Common myeloid progenitor, CD34-positive (primary cell): ENCODE measurements at regions not wholly inside any gene's neighbourhood (a gene's known extent, or its start where the extent isn't known, plus 50 kb on each side); places are given as distances from the start of the nearest gene placed in this dataset.

Source experiments
- CTCF ChIA-PET: fragments of 350-600 bp; sonication (Branson Sonifier 250); formaldehyde crosslinking; loops from one replicate; lab custom pipeline; 2021; ENCODE audit warnings: antibody characterized with exemption; lab: Charles Lee
- POLR2A ChIA-PET: fragments of 350-600 bp; sonication (Branson Sonifier 250); formaldehyde crosslinking; loops from one replicate; lab custom pipeline; 2021; ENCODE audit warnings: antibody characterized with exemption; lab: Charles Lee
- DNase-seq, 3 donors: peaks; one replicate each; pipeline versions ENCODE4 v3.0.0 to v3.0.0-alpha.2; 2013
- H3K27ac ChIP-seq, 2 experiments: 1 replicate in 1 of 2; 2 replicates in 1 of 2; pipeline ENCODE4 v1.7.0; 2013; ENCODE audit warnings: inconsistent platforms in 2 of 2, low read length in 2 of 2, mild to moderate bottlenecking in 2 of 2, low read depth in 1 of 2, moderate library complexity in 1 of 2; ENCODE audit not compliant: severe bottlenecking in 2 of 2, insufficient read depth in 1 of 2, poor library complexity in 1 of 2
- H3K27me3 ChIP-seq, 5 experiments: replicated peaks in 2 of 5; 1 replicate in 3 of 5; 2 replicates in 2 of 5; pipeline versions ENCODE4 v1.6.1 to v1.7.0; 2013; ENCODE audit warnings: low read length in 4 of 5, mild to moderate bottlenecking in 2 of 5, moderate library complexity in 2 of 5, inconsistent platforms in 1 of 5; ENCODE audit not compliant: insufficient read depth in 5 of 5, control insufficient read depth in 4 of 5
- H3K36me3 ChIP-seq, 4 experiments: 1 replicate in 2 of 4; 2 replicates in 2 of 4; pipeline versions ENCODE4 v1.6.1 to v1.7.0; 2013; ENCODE audit warnings: low read length in 3 of 4, control low read depth in 1 of 4, mild to moderate bottlenecking in 1 of 4; ENCODE audit not compliant: control insufficient read depth in 4 of 4, insufficient read depth in 4 of 4
- H3K4me1 ChIP-seq, 4 experiments: 1 replicate in 3 of 4; 2 replicates in 1 of 4; pipeline versions ENCODE4 v1.6.1 to v1.7.1; 2013; ENCODE audit warnings: low read length in 3 of 4, mild to moderate bottlenecking in 3 of 4, control low read depth in 1 of 4, inconsistent platforms in 1 of 4, moderate library complexity in 1 of 4; ENCODE audit not compliant: control insufficient read depth in 4 of 4, insufficient read depth in 4 of 4; ENCODE audit errors: control extremely low read depth in 1 of 4
- H3K4me3 ChIP-seq, 7 experiments: 1 replicate in 4 of 7; 2 replicates in 3 of 7; pipeline versions ENCODE4 v1.5.1 to v1.7.0; 2013; ENCODE audit warnings: mild to moderate bottlenecking in 7 of 7, low read length in 6 of 7, moderate library complexity in 6 of 7, inconsistent platforms in 2 of 7, low read depth in 2 of 7, control low read depth in 1 of 7; ENCODE audit not compliant: insufficient read depth in 4 of 7, control insufficient read depth in 1 of 7; ENCODE audit errors: extremely low read depth in 1 of 7
- H3K9me3 ChIP-seq, 5 experiments: 1 replicate in 4 of 5; 2 replicates in 1 of 5; pipeline versions ENCODE4 v1.6.1 to v1.7.1; 2013; ENCODE audit warnings: low read length in 4 of 5, mild to moderate bottlenecking in 2 of 5, inconsistent platforms in 1 of 5, low read depth in 1 of 5, moderate library complexity in 1 of 5; ENCODE audit not compliant: control insufficient read depth in 4 of 5, insufficient read depth in 2 of 5; ENCODE audit errors: control extremely low read depth in 1 of 5
- WGBS: methylation state at CpG from one replicate; pipeline ENCODE4 v1.1.5; 2013; ENCODE audit not compliant: insufficient coverage; 5-methylcytosine and 5-hydroxymethylcytosine counted together

GRCh38 chr2:883803-884748, 66.6 kb upstream of the SNTG2 start:
- 63% methylated on average over 13 of the region's 21 CpGs for WGBS

GRCh38 chr2:883260-883802, 67.3 kb upstream of the SNTG2 start:
- Histone ChIP-seq H3K4me3 (no peak overlapping the region), H3K36me3 (no peaks in the 10 kb centered on the region), H3K4me1 (no peaks in the 10 kb centered on the region), H3K9me3 (peaks cover 0 to 2% (median 0%) of the 10 kb centered on the region in 5 experiments), H3K27me3 (peaks cover 0 to 52% (median 15%) of the 10 kb centered on the region in 5 experiments), H3K27ac (no peak overlapping the region)
- POLR2A ChIA-PET, result no interaction called here
- CTCF ChIA-PET, result no interaction called here
- DNase-seq, result no peak
- 91% methylated on average over 14 of the region's 14 CpGs for WGBS

More at GRCh38 chr2:883803-884748, 66.6 kb upstream of the SNTG2 start:
- Histone ChIP-seq H3K4me1 (no peaks in the 10 kb centered on the region), H3K27ac (no peak overlapping the region), H3K9me3 (no peaks in the 10 kb centered on the region), H3K36me3 (no peaks in the 10 kb centered on the region), H3K4me3 (no peak overlapping the region), H3K27me3 (peaks cover 0 to 52% (median 15%) of the 10 kb centered on the region in 5 experiments)
- ChIA-PET POLR2A (no interaction called here), CTCF (no interaction called here)
- DNase-seq, result no peak

- H3K4me3 ChIP-seq, result no peak overlapping the region
- H3K9me3 ChIP-seq, result peaks cover 0 to 2% (median 0%) of the 10 kb centered on the region in 5 experiments
- no peaks in the 10 kb centered on the region for H3K36me3 ChIP-seq
- ChIA-PET POLR2A (no interaction called here), CTCF (no interaction called here)
- H3K4me1 ChIP-seq, result no peaks in the 10 kb centered on the region
- no peak for DNase-seq
- H3K27me3 ChIP-seq, result peaks cover 0 to 44% (median 12%) of the 10 kb centered on the region in 5 experiments
- H3K27ac ChIP-seq, result no peak overlapping the region
- 86% methylated on average over 9 of the region's 11 CpGs for WGBS
Observed at GRCh38 chr2:881204-881918, 69.3 kb upstream of the SNTG2 start.

- 96% methylated on average over 24 of the region's 29 CpGs for WGBS
- Histone ChIP-seq H3K4me1 (no peaks in the 10 kb centered on the region), H3K9me3 (peaks cover 0 to 2% (median 0%) of the 10 kb centered on the region in 5 experiments), H3K27me3 (peaks cover 0 to 38% (median 12%) of the 10 kb centered on the region in 5 experiments), H3K27ac (no peak overlapping the region), H3K4me3 (no peak overlapping the region), H3K36me3 (no peaks in the 10 kb centered on the region)
- CTCF ChIA-PET, result no interaction called here
- DNase-seq, result no peak
- POLR2A ChIA-PET, result interaction anchor here (0.7 kb wide), 1 partner anchor 10 kb away, joined by 3 read pairs; no protein-coding TSS in a partner anchor
Observed at GRCh38 chr2:880201-880970, 70.3 kb upstream of the SNTG2 start.

- WGBS, result over 99% methylated on average over 13 of the region's 16 CpGs
- CTCF ChIA-PET, result no interaction called here
- Histone ChIP-seq H3K4me3 (no peak overlapping the region), H3K4me1 (no peaks in the 10 kb centered on the region), H3K9me3 (peaks cover 0 to 2% (median 0%) of the 10 kb centered on the region in 5 experiments), H3K36me3 (no peaks in the 10 kb centered on the region), H3K27me3 (peaks cover 0 to 29% (median 9%) of the 10 kb centered on the region in 5 experiments), H3K27ac (no peak overlapping the region)
- POLR2A ChIA-PET, result interaction anchor here (0.7 kb wide), 1 partner anchor 9 kb away, joined by 3 read pairs; no protein-coding TSS in a partner anchor
- DNase-seq, result no peak
Observed at GRCh38 chr2:879540-879939, 71.1 kb upstream of the SNTG2 start.

GRCh38 chr2:878245-878930, 72.3 kb upstream of the SNTG2 start:
- Histone ChIP-seq H3K4me1 (no peaks in the 10 kb centered on the region), H3K27ac (no peak overlapping the region), H3K27me3 (peaks cover 0 to 18% (median 4%) of the 10 kb centered on the region in 5 experiments), H3K4me3 (no peak overlapping the region), H3K36me3 (no peaks in the 10 kb centered on the region), H3K9me3 (peaks cover 0 to 2% (median 0%) of the 10 kb centered on the region in 5 experiments)
- 96% methylated on average over 6 of the region's 11 CpGs for WGBS
- DNase-seq, result no peak
- POLR2A ChIA-PET, result no interaction called here
- CTCF ChIA-PET, result no interaction called here
